GM12878 (cell line): ENCODE measurements at regions not wholly inside any gene's neighbourhood (a gene's known extent, or its start where the extent isn't known, plus 50 kb on each side); places are given as distances from the start of the nearest gene placed in this dataset.
A peak's percentile ranks its signal among the peaks of the same experiment; 100 is the strongest.

Source experiments
- EZH2 ChIP-seq: IDR thresholded peaks from 2 replicates; pipeline ENCODE4 v1.6.1; 2012; ENCODE audit warnings: low read depth, mild to moderate bottlenecking, control low read depth, inconsistent platforms, low read length, borderline replicate concordance; ENCODE audit not compliant: control insufficient read depth
- POLR2A ChIP-seq: IDR thresholded peaks from 2 replicates; pipeline ENCODE4 v1.6.1; 2011; ENCODE audit warnings: low read depth, mild to moderate bottlenecking, low read length
- POLR2AphosphoS2 ChIP-seq: IDR thresholded peaks from 2 replicates; pipeline ENCODE4 v1.6.1; 2011; ENCODE audit warnings: low read depth, mild to moderate bottlenecking, low read length, improper control_type of control experiment, moderate library complexity
- SP1 ChIP-seq: IDR thresholded peaks from one replicate; pipeline ENCODE4 v1.6.1; 2011; ENCODE audit warnings: low read depth, low read length
- SUPT20H ChIP-seq: IDR thresholded peaks from 2 replicates; pipeline ENCODE4 v1.6.1; 2011; ENCODE audit warnings: low read depth, mild to moderate bottlenecking, low read length, moderate library complexity, borderline replicate concordance; ENCODE audit not compliant: control insufficient read depth
- ZSCAN29 ChIP-seq: fragments of 450-650 bp; IDR thresholded peaks from 2 replicates; pipeline ENCODE4 v1.6.1; 2017; ENCODE audit warnings: mild to moderate bottlenecking, moderate library complexity
- TF ChIP-seq, protein P1 (sequence below), 3 experiments: IDR thresholded peaks in 2 of 3; conservative IDR thresholded peaks in 1 of 3; 2 replicates each; pipeline ENCODE4 v1.5.1; 2011; ENCODE audit warnings: low read depth in 3 of 3, low read length in 3 of 3, mild to moderate bottlenecking in 3 of 3, control low read depth in 2 of 3, moderate library complexity in 2 of 3, inconsistent platforms in 1 of 3, mixed read lengths in 1 of 3; ENCODE audit not compliant: control insufficient read depth in 2 of 3, insufficient read depth in 1 of 3; ENCODE audit errors: extremely low read depth in 1 of 3
- TF ChIP-seq, protein P2 (sequence below): IDR thresholded peaks from 2 replicates; pipeline ENCODE4 v1.6.1; 2011; ENCODE audit warnings: borderline replicate concordance, low read depth, mild to moderate bottlenecking, moderate library complexity, mixed read lengths, low read length; ENCODE audit not compliant: insufficient read depth; ENCODE audit errors: extremely low read length

DNA sequence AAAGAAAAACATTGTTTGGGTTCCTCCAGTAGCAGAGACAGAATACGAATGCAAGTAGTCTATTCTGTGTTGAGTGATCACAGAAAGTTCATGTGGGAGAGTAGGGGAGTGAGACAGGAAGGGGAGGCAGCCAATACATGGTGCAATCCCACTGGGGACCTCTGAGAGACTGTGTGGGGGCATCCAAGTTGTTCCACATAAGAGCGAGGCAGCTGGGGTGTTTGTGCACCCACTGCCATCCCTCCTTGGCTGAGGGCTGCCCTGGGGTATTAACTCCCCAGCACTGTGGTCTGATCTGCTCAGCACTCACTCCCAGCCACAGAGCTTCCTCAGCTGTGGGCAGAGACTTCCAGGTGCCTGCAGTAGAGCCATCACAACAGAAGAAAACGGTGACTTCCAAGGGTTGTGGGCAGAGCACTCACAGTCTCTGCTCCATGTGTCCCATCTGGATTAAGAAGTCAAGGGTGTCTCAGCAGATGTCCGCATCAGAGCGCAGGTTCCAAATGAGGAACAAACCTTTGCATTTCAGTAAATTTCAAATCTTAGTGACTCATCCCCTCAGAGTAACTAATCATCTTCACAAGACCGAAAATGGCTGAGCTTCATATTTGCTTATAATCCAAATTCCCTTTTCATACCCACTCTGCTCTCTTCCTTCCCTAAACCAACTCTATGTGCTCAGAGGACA is 101.9 kb upstream of the NAA20 start:
- TF ChIP-seq, protein P1, sequence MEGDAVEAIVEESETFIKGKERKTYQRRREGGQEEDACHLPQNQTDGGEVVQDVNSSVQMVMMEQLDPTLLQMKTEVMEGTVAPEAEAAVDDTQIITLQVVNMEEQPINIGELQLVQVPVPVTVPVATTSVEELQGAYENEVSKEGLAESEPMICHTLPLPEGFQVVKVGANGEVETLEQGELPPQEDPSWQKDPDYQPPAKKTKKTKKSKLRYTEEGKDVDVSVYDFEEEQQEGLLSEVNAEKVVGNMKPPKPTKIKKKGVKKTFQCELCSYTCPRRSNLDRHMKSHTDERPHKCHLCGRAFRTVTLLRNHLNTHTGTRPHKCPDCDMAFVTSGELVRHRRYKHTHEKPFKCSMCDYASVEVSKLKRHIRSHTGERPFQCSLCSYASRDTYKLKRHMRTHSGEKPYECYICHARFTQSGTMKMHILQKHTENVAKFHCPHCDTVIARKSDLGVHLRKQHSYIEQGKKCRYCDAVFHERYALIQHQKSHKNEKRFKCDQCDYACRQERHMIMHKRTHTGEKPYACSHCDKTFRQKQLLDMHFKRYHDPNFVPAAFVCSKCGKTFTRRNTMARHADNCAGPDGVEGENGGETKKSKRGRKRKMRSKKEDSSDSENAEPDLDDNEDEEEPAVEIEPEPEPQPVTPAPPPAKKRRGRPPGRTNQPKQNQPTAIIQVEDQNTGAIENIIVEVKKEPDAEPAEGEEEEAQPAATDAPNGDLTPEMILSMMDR (IDR thresholded peaks at IDR 0.05 in 2 of 3, conservative IDR thresholded peaks at IDR 0.05 in 1 of 3; ENCODE audit: control insufficient read depth in 2 of 3, extremely low read depth in 1 of 3, insufficient read depth in 1 of 3, low read depth in 3 of 3, low read length in 3 of 3), result no peak
- TF ChIP-seq ZSCAN29, result 0 out of 2 replicates have a peak, but pooled peaks have one; percentile 5
- TF ChIP-seq SUPT20H, result no peak
- TF ChIP-seq POLR2A, result no peak
- TF ChIP-seq, protein P2, sequence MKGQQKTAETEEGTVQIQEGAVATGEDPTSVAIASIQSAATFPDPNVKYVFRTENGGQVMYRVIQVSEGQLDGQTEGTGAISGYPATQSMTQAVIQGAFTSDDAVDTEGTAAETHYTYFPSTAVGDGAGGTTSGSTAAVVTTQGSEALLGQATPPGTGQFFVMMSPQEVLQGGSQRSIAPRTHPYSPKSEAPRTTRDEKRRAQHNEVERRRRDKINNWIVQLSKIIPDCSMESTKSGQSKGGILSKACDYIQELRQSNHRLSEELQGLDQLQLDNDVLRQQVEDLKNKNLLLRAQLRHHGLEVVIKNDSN, result no peak
- TF ChIP-seq SP1, result no peak
- TF ChIP-seq POLR2AphosphoS2, result no peak
- TF ChIP-seq EZH2, result no peak
